HG02943 (cell line): ENCODE measurements at regions not wholly inside any gene's neighbourhood (a gene's known extent, or its start where the extent isn't known, plus 50 kb on each side); places are given as distances from the start of the nearest gene placed in this dataset.

Experiments used
- ATAC-seq: cut with Tn5 transposase; IDR thresholded peaks from one replicate; pipeline ENCODE4 v1.9.1; 2021; ENCODE audit warnings: mild to moderate bottlenecking, low read depth, moderate library complexity; ENCODE audit not compliant: unreplicated experiment

DNA sequence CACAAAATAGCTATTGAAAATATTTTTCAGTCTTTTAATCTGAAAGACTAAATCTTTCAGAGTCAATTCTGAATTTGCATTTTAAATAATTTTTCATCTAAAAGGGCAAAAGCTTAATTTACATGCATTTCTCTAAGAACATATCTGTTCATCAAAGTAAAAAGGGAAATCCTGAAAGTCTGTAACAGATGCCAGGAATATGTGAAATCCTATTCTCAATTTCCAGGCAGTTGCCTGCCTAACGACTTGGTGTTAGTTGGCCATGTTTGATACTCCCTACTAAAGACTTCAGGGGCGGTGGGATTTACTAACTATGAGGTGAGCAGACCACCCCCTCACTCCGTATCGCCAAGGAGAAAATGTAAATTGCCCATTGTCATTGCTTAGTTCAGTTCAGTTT lies 136.8 kb downstream of the KIT start:
- ATAC-seq = no peak

DNA sequence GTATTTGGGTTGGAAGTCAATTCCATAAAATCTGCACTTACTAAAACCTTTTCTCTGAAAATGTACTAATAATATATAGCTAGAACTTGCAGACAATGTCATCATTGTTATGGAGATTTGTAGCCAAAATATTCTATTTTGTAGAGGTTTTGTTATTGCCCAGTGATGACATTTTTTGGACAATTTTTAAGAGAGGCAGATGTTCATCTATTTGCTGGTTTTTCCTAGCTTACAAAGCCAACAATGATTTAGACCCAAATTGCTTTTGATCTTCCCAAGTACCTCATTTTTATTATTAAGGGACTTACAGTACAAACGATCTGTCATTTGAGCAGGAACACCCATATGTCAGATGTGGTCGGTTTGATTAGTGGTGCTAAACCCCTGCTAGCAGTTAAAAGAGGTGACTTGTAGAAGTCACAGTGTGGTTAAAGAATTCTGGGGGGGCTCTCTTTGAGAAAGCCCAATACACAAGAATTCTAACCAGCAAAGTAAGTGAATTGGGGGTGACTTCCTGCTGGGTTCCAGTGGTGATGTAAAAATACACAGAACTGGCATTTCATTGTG lies 136.2 kb downstream of the KIT start:
- ATAC-seq = no peak
